Activated CD8-positive, alpha-beta T cell treated with anti-CD3 and anti-CD28 coated beads for 36 hours (primary cell): ENCODE measurements at regions not wholly inside any gene's neighbourhood (a gene's known extent, or its start where the extent isn't known, plus 50 kb on each side); places are given as distances from the start of the nearest gene placed in this dataset.

ENCODE experiments used
- ATAC-seq: fragments of 200-7000 bp; cut with Tn5 transposase; one replicate; pipeline ENCODE4 v1.10.0; 2021; ENCODE audit warnings: mild to moderate bottlenecking, moderate library complexity
- CTCF ChIA-PET: fragments of 350-600 bp; sonication (Branson Sonifier 250); formaldehyde crosslinking; loops from one replicate; lab custom pipeline; 2021; ENCODE audit warnings: antibody characterized with exemption; lab: Charles Lee
- POLR2A ChIA-PET: fragments of 350-600 bp; sonication (Branson Sonifier 250); formaldehyde crosslinking; loops from one replicate; lab custom pipeline; 2021; ENCODE audit warnings: antibody characterized with exemption; lab: Charles Lee
- DNase-seq: peaks from one replicate; pipeline ENCODE4 v3.0.0-alpha.2; 2020
- H3K27ac Mint-ChIP-seq: one replicate; pipeline ENCODE4 v1.8.0; 2021; ENCODE audit warnings: mild to moderate bottlenecking, mixed read lengths
- H3K27me3 Mint-ChIP-seq: one replicate; pipeline ENCODE4 v1.8.0; 2021; ENCODE audit warnings: mixed read lengths
- H3K36me3 Mint-ChIP-seq: one replicate; pipeline ENCODE4 v1.8.0; 2021; ENCODE audit warnings: low read depth, mixed read lengths
- H3K4me1 Mint-ChIP-seq: one replicate; pipeline ENCODE4 v1.8.0; 2021; ENCODE audit warnings: low read depth, mixed read lengths
- H3K4me3 Mint-ChIP-seq: one replicate; pipeline ENCODE4 v1.8.0; 2021; ENCODE audit warnings: mild to moderate bottlenecking, moderate library complexity, mixed read lengths
- H3K9me3 Mint-ChIP-seq: one replicate; pipeline ENCODE4 v1.8.0; 2021; ENCODE audit warnings: mixed read lengths
- intact Hi-C: fragments of 100-400 bp; cut with micrococcal nuclease; formaldehyde crosslinking; loops from one replicate; pipeline ENCODE4 v1.10.0; 2022
- TF ChIP-seq, protein P1 (sequence below): fragments of 200-600 bp; IDR thresholded peaks from one replicate; pipeline ENCODE4 v1.8.0; 2022; ENCODE audit warnings: antibody characterized with exemption, mild to moderate bottlenecking

DNA sequence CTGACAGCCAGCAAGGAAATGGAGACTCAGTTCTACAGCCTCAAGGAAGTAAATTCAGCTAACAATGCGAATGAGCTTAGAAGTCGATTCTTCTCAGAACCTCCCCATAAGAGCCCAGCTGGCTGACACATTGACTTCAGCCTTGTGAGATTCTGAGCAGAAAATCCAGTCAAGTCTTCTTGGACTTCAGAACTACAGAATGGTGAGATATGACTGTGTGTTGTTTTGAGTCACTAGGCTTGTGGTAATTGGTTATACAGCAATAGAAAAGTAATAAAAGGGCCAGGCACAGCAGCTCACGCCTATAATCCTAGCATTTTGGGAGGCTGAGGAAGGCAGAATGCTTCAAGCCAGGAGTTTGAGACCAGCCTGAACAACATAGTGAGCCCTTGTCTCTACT lies 161.8 kb upstream of the IVNS1ABP start:
- ChIA-PET CTCF (interaction anchor here (1.5 kb wide), 1 partner anchor 9 kb away, joined by 3 read pairs; no protein-coding TSS in a partner anchor), POLR2A (no interaction called here)
- Mint-ChIP-seq H3K4me1 (peaks cover 8% of the 10 kb centered on the region), H3K36me3 (no peaks in the 10 kb centered on the region), H3K9me3 (no peaks in the 10 kb centered on the region), H3K27me3 (no peaks in the 10 kb centered on the region), H3K27ac (no peak overlapping the region), H3K4me3 (no peak overlapping the region)
- ATAC-seq (peak; percentile 36), DNase-seq (no peak)
- intact Hi-C loops = no loop called here
- TF ChIP-seq, protein P1, sequence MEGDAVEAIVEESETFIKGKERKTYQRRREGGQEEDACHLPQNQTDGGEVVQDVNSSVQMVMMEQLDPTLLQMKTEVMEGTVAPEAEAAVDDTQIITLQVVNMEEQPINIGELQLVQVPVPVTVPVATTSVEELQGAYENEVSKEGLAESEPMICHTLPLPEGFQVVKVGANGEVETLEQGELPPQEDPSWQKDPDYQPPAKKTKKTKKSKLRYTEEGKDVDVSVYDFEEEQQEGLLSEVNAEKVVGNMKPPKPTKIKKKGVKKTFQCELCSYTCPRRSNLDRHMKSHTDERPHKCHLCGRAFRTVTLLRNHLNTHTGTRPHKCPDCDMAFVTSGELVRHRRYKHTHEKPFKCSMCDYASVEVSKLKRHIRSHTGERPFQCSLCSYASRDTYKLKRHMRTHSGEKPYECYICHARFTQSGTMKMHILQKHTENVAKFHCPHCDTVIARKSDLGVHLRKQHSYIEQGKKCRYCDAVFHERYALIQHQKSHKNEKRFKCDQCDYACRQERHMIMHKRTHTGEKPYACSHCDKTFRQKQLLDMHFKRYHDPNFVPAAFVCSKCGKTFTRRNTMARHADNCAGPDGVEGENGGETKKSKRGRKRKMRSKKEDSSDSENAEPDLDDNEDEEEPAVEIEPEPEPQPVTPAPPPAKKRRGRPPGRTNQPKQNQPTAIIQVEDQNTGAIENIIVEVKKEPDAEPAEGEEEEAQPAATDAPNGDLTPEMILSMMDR = no peak

DNA sequence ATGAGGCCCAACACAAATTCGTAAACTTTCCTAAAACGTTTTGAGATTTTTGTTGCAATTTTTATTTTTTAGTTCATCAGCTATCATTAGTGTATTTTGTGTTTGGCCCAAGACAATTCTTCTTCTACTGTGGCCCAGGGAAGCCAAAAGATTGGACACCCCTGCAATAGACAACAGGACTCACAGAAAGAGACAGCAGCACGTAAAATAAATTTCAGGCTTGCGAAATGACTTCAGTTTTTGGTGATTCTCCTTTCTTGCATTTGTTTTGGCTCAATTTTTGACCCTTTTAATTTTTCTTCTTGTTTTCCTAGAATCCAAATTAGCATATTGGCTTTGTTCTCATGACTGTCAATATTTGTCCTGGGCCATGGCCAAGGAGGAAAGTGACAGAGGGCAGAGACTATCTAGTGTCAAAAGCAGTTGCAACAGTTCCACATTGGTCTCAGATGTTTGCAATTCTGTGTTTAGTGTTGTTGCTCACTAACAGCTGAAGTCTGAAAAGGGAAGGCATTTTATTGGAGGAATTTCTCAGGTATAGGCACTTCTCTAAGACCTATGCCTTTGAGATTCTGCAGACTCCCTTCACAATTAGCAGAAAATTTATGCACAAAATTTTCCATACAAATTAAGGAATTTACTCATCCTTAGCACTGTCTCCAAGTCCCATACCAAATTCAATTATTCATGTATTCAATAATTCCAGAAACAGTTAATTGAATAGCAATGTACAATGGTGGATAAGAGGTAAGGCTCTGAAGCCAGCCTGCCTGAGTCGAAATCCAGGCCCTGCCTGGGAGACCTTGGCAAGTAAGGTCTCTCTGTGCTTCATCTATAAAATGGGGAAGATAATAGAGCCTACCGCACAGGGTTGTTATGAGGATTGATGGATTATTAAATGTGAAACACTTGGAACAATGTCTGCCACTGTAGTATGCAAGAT lies 160.9 kb upstream of the IVNS1ABP start:
- intact Hi-C loops = no loop called here
- TF ChIP-seq, protein P1 = no peak
- no peak for DNase-seq
- H3K4me3 Mint-ChIP-seq = no peak overlapping the region
- no peak for ATAC-seq
- H3K27me3 Mint-ChIP-seq = no peaks in the 10 kb centered on the region
- ChIA-PET POLR2A (interaction anchor here (0.6 kb wide), 1 partner anchor 18 kb away, joined by 3 read pairs; no protein-coding TSS in a partner anchor), CTCF (interaction anchor here (1.5 kb wide), 1 partner anchor 8 kb away, joined by 3 read pairs; no protein-coding TSS in a partner anchor)
- H3K9me3 Mint-ChIP-seq = no peaks in the 10 kb centered on the region
- no peak overlapping the region for H3K27ac Mint-ChIP-seq
- no peaks in the 10 kb centered on the region for H3K36me3 Mint-ChIP-seq
- peaks cover 10% of the 10 kb centered on the region for H3K4me1 Mint-ChIP-seq

DNA sequence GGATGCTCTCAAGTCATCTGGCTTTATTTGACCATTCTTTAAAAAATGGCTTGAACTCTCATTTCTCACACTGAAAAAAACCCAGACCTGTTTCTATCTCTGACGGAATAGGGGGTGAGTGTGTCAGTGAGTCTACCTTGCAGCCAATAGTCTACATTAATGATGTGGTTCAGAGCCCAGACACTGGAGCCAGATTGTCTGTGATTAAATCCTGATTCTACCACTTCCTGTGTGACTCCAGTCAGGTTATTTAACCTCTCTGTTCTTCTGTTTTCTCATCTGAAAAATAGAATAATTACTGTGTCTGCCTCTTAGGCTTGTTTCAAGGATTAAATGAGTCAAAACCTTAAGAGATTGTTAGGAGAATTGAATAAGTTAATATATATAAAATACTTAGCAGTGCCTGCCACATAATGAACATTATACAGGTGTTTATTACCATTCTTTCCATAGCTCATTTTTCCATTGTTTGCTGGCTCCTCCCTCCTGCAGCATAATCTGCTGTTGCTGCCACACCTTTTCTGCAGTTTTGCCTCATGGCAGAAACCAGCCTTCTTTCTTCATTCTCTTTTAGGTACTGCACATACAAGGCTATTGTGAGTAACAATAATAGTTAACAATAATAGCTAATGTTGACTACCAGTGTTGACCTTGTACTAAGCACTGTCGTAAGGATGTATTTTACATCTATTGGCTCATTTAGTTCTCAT lies 157.6 kb upstream of the IVNS1ABP start:
- Mint-ChIP-seq H3K36me3 (no peaks in the 10 kb centered on the region), H3K4me1 (peaks cover 10% of the 10 kb centered on the region), H3K27ac (no peak overlapping the region), H3K4me3 (no peak overlapping the region), H3K27me3 (no peaks in the 10 kb centered on the region), H3K9me3 (no peaks in the 10 kb centered on the region)
- ChIA-PET POLR2A (no interaction called here), CTCF (interaction anchor here (1.0 kb wide), 1 partner anchor 178 kb away, joined by 4 read pairs; no protein-coding TSS in a partner anchor)
- DNase-seq (peak; percentile 34), ATAC-seq (peak; percentile 86)
- intact Hi-C loops = no loop called here
- TF ChIP-seq, protein P1 = no peak

DNA sequence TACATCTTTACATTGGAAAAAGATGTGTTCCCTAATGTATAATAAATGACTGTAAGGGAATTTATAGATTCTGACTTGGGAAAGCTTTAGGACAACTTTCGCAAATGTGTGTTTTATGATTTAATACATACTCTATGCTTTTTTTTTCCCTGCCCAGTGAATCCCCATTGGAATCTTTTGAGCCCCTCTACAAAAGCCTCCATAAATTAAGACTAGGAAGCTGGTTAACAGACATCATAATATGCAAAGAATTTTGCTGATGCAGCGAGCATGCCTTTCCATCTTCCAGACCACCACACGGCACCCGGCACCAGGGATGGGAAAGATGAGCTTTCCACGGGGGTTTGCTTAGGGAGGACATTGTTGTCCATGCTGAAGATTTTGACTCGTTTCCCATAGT lies 156.1 kb upstream of the IVNS1ABP start:
- H3K27me3 Mint-ChIP-seq = no peaks in the 10 kb centered on the region
- peaks cover 10% of the 10 kb centered on the region for H3K4me1 Mint-ChIP-seq
- intact Hi-C loops = no loop called here
- DNase-seq (no peak), ATAC-seq (no peak)
- ChIA-PET CTCF (no interaction called here), POLR2A (no interaction called here)
- TF ChIP-seq, protein P1 = no peak
- no peak overlapping the region for H3K27ac Mint-ChIP-seq
- no peaks in the 10 kb centered on the region for H3K36me3 Mint-ChIP-seq
- H3K9me3 Mint-ChIP-seq = no peaks in the 10 kb centered on the region
- H3K4me3 Mint-ChIP-seq = no peak overlapping the region

DNA sequence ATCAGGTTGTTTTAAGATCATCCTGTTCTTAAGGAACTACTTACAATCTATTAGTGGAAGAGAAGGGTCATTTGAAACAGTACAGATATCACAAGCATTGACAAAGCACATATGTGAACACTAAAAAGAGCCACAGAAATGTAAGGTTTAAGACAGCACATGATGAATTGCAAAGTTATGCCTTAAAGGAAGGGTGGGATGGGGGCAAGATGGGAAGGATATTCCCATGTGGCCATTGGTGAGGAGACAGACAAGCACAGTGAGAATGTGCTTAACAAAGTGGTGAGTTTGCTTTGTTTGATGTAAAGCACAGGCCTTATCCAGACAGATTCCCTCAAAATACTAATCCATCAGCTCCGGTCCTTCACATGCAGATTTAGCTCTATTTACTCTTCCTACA lies 151.6 kb upstream of the IVNS1ABP start:
- ChIA-PET POLR2A (no interaction called here), CTCF (no interaction called here)
- ATAC-seq (no peak), DNase-seq (no peak)
- intact Hi-C loops = no loop called here
- Mint-ChIP-seq H3K27me3 (no peaks in the 10 kb centered on the region), H3K4me3 (no peak overlapping the region), H3K36me3 (no peaks in the 10 kb centered on the region), H3K4me1 (no peaks in the 10 kb centered on the region), H3K9me3 (no peaks in the 10 kb centered on the region), H3K27ac (no peak overlapping the region)
- TF ChIP-seq, protein P1 = no peak
